Prostate gland (tissue), 2 donors: ENCODE measurements at regions not wholly inside any gene's neighbourhood (a gene's known extent, or its start where the extent isn't known, plus 50 kb on each side); places are given as distances from the start of the nearest gene placed in this dataset.

ENCODE experiments used
- CTCF ChIP-seq, 4 experiments: fragments of 200-600 bp in 2 of 4; fragments of 450-650 bp in 2 of 4; sonication (generic) in 2 of 4; IDR thresholded peaks; 1 replicate in 3 of 4; 2 replicates in 1 of 4; pipeline ENCODE4 v1.5.1; 2016 to 2019; ENCODE audit warnings: antibody characterized with exemption in 4 of 4, mild to moderate bottlenecking in 2 of 4, moderate library complexity in 2 of 4
- POLR2A ChIP-seq: fragments of 450-650 bp; IDR thresholded peaks from one replicate; pipeline ENCODE4 v1.6.1; 2016; ENCODE audit warnings: antibody characterized with exemption, mild to moderate bottlenecking

- TF ChIP-seq CTCF (IDR thresholded peaks at IDR 0.05) (no peak), POLR2A (no peak)
Measured at GRCh38 chr11:11089805-11090204, 232.0 kb upstream of the ZBED5 start.
